Fibroblast of peridontal ligament (primary cell): ENCODE measurements at regions not wholly inside any gene's neighbourhood (a gene's known extent, or its start where the extent isn't known, plus 50 kb on each side); places are given as distances from the start of the nearest gene placed in this dataset.
"Not testable (repeated sequence)": the region's sequence is repeated elsewhere in the genome, so short reads cannot be mapped to it uniquely, and the experiment has no call there.

Experiments used
- DNase-seq: peaks from one replicate; pipeline ENCODE4 v3.0.0-alpha.2; 2010; ENCODE audit errors: extremely low read depth

- not testable (repeated sequence) for DNase-seq
Measured at GRCh38 chr15:22519213-22519612, 60.5 kb downstream of the GOLGA6L22 start.

GRCh38 chr15:22526537-22526936 lies 67.8 kb downstream of the GOLGA6L22 start:
- DNase-seq = not testable (repeated sequence)

GRCh38 chr15:22527016-22527415 lies 68.3 kb downstream of the GOLGA6L22 start:
- not testable (repeated sequence) for DNase-seq

GRCh38 chr15:22529200-22529599 lies 70.5 kb downstream of the GOLGA6L22 start:
- not testable (repeated sequence) for DNase-seq

- not testable (repeated sequence) for DNase-seq
Measured at GRCh38 chr15:22559701-22560100, 101.0 kb downstream of the GOLGA6L22 start.

GRCh38 chr15:22561716-22562115 lies 103.0 kb downstream of the GOLGA6L22 start:
- DNase-seq = not testable (repeated sequence)

GRCh38 chr15:22566510-22566909 lies 107.8 kb downstream of the GOLGA6L22 start:
- DNase-seq = not testable (repeated sequence)

- not testable (repeated sequence) for DNase-seq
Measured at GRCh38 chr15:22569486-22569885, 110.8 kb downstream of the GOLGA6L22 start.

- not testable (repeated sequence) for DNase-seq
Measured at GRCh38 chr15:22572152-22572735, 113.5 kb downstream of the GOLGA6L22 start.

- not testable (repeated sequence) for DNase-seq
Measured at GRCh38 chr15:22572792-22573191, 114.1 kb downstream of the GOLGA6L22 start.

GRCh38 chr15:22577828-22578227 lies 119.1 kb downstream of the GOLGA6L22 start:
- DNase-seq = not testable (repeated sequence)

- not testable (repeated sequence) for DNase-seq
Measured at GRCh38 chr15:22579213-22579612, 120.5 kb downstream of the GOLGA6L22 start.

- not testable (repeated sequence) for DNase-seq
Measured at GRCh38 chr15:22587391-22587790, 128.7 kb downstream of the GOLGA6L22 start.

GRCh38 chr15:22598552-22598951 lies 139.8 kb downstream of the GOLGA6L22 start:
- DNase-seq = not testable (repeated sequence)

GRCh38 chr15:22599526-22600320 lies 141.0 kb downstream of the GOLGA6L22 start:
- not testable (repeated sequence) for DNase-seq

GRCh38 chr15:22616976-22617375 lies 158.3 kb downstream of the GOLGA6L22 start:
- not testable (repeated sequence) for DNase-seq

- DNase-seq = not testable (repeated sequence)
Measured at GRCh38 chr15:22631789-22632188, 154.7 kb upstream of the NIPA1 start.

- DNase-seq = not testable (repeated sequence)
Measured at GRCh38 chr15:22639983-22640382, 146.5 kb upstream of the NIPA1 start.

GRCh38 chr15:22649458-22649857 lies 137.0 kb upstream of the NIPA1 start:
- not testable (repeated sequence) for DNase-seq

GRCh38 chr15:22651179-22651578 lies 135.3 kb upstream of the NIPA1 start:
- not testable (repeated sequence) for DNase-seq

- peak; percentile 18 for DNase-seq
Measured at GRCh38 chr15:22664294-22665058, 122.0 kb upstream of the NIPA1 start.

- DNase-seq = peak; percentile 77
Measured at GRCh38 chr15:22665059-22665702, 121.3 kb upstream of the NIPA1 start.
